ENCODE measurements at regions not wholly inside any gene's neighbourhood (a gene's known extent, or its start where the extent isn't known, plus 50 kb on each side); places are given as distances from the start of the nearest gene placed in this dataset.
"Not testable (repeated sequence)": the region's sequence is repeated elsewhere in the genome, so short reads cannot be mapped to it uniquely, and the experiment has no call there.

DNA sequence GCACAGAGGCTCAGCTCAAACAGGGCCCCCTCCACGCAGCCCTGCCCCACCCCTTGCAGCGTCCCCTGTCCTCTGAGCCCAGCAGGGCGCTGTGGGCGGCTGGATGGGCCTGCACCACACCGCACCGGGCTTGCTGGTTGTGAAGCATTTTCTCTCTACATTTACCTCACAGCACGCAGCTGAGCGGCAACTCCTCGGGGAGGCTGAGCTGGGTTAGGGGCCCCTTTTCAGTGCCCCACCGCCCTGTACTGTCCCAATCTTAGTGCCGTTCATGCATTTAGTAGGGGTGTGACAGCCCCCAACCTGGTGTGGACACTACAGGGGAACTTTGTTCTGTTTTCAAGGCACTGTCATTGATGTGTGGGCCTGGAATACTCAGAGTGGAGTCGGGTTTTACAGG lies 97.7 kb downstream of the TNFRSF13B start:
- not testable (repeated sequence) for H3K9me3 Mint-ChIP-seq; H3K27me3 Mint-ChIP-seq (ENCODE audit: low read depth)

DNA sequence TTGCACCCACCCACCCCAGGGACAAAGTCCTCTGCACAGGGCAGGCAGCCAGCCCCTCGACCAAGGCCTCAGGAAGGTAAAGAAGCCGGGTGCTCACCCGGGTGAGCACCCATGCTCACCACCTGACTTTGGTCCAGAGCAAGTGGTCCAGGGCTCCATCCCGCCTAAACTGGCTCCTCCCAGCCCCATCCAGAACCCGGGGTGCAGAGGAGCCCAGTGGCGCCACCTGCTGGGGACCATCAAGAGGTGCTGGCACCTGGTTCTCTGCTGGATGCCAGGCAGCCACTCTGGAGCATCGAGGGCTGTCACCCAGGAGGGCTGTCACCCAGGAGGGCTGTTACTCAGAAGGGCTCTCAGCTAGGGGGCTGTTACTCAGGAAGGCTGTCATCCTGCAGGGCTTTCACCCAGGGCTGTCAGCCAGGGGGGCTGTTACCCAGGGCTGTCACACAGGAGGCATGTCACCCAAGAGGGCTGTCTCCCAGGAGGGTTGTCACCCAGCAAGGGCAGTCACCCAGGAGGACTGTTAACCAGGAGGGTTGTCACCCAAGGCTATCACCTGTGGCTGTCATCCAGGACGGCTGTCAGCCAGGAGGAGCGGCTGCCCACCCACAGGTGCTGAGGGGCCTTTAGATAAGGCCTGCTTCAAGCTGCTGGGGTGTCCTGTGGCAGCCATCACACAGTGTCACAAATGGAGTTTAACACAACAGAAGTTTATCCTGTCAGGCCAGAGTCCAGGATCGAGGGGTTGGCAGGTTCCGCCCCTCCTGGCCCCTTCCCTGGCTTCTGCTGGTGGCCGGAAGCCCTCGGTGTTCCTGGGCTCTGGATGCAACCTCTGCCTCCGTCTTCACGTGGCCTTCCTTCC lies 98.5 kb downstream of the TNFRSF13B start:
- H3K36me3 Mint-ChIP-seq (ENCODE audit: insufficient read depth): no peaks in the 10 kb centered on the region
- DNase-seq: peak; percentile 12
- no peaks in the 10 kb centered on the region for H3K27me3 Mint-ChIP-seq (ENCODE audit: low read depth)

More for the DNA sequence above, 97.7 kb downstream of the TNFRSF13B start:
- not testable (repeated sequence) for DNase-seq; ATAC-seq; H3K4me3 Mint-ChIP-seq; H3K4me1 Mint-ChIP-seq (ENCODE audit: low read depth); H3K36me3 Mint-ChIP-seq (ENCODE audit: insufficient read depth)

DNA sequence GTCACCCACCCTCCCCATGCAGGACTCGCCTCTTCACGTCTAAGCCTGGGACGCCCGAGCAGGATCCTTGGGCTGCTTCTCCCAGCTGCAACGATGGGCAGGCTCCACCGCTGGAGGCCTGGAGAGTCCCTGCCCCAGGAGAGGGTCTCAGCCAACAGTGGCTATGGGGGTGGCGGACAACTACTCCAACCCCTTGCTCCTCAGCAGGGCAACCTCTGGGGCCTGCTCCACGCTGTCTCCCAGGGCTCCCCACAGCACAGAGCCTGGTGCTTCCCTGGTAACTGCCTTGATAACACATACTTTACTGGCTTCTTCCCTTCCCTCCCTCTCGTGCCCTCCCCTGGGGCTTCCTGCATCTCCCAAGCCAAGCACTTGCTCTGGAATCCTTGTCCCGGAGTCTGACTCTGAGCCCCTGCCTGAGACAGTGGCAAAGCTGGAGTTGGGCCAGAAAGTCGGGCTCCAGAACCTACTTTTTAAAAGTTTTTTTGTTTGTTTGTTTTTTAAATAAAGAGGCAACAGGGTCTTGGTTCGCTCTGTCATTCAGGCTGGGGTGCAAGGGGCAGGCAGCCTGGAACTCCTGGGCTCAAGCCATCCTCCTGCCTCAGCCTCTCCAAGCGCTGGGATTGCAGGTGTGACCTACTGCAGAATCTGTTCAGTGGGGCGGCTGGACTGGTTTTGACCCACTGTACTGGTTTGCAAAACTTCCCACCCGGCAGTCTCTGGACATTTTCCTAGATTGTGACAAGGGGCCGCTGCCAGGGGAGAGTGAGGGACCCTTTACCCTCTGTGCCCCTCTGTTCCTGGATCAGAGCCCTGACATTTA lies 99.4 kb downstream of the TNFRSF13B start:
- H3K4me1 Mint-ChIP-seq (ENCODE audit: low read depth): no peaks in the 10 kb centered on the region
- ATAC-seq (no peak), DNase-seq (no peak)
- no peaks in the 10 kb centered on the region for H3K27me3 Mint-ChIP-seq (ENCODE audit: low read depth)
- H3K9me3 Mint-ChIP-seq: peaks cover 5% of the 10 kb centered on the region
- H3K4me3 Mint-ChIP-seq: no peak overlapping the region
- H3K36me3 Mint-ChIP-seq (ENCODE audit: insufficient read depth): no peaks in the 10 kb centered on the region

More for the DNA sequence above, 98.5 kb downstream of the TNFRSF13B start:
- Mint-ChIP-seq H3K9me3 (peaks cover 5% of the 10 kb centered on the region), H3K4me3 (no peak overlapping the region), H3K4me1 (ENCODE audit: low read depth) (no peaks in the 10 kb centered on the region)
- ATAC-seq: peak; percentile 62

DNA sequence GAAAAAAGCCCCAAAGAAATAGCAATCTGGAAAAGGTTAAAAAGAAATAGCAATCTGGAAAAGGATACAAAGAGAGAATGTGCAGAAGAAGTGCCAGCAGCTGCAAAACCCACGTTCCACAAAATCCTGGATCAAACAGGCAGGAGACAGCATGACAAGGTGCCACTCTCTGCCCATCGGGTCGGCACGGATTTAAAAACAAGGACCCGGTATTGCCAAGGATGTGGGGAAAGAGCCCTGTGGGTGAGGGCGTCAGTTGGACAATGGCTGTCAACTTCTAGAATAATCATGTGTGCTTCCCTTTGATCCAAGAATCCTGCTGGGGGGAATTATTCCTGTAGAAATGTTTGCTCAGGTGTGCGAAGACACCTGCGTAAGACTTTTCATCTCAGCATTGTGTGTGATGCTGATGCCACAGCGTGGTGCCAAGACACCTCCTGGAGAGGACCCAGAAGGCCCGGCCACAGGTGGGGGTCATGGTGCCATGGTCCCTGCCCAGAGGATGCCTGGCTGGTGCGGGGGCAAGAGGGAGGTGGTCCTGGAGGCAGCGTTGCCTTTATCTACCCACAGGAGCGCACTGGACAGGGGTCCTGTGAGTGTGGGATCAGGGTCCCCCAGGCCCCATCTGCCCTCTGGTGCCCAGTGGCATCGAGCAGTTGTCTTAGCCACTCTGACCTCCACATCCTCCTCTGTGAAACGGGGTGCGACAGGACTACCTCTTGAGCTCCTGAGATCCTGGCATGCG lies 100.3 kb downstream of the TNFRSF13B start:
- not testable (repeated sequence) for DNase-seq; H3K4me3 Mint-ChIP-seq; H3K4me1 Mint-ChIP-seq (ENCODE audit: low read depth); H3K27me3 Mint-ChIP-seq (ENCODE audit: low read depth); ATAC-seq; H3K9me3 Mint-ChIP-seq; H3K36me3 Mint-ChIP-seq (ENCODE audit: insufficient read depth)

DNA sequence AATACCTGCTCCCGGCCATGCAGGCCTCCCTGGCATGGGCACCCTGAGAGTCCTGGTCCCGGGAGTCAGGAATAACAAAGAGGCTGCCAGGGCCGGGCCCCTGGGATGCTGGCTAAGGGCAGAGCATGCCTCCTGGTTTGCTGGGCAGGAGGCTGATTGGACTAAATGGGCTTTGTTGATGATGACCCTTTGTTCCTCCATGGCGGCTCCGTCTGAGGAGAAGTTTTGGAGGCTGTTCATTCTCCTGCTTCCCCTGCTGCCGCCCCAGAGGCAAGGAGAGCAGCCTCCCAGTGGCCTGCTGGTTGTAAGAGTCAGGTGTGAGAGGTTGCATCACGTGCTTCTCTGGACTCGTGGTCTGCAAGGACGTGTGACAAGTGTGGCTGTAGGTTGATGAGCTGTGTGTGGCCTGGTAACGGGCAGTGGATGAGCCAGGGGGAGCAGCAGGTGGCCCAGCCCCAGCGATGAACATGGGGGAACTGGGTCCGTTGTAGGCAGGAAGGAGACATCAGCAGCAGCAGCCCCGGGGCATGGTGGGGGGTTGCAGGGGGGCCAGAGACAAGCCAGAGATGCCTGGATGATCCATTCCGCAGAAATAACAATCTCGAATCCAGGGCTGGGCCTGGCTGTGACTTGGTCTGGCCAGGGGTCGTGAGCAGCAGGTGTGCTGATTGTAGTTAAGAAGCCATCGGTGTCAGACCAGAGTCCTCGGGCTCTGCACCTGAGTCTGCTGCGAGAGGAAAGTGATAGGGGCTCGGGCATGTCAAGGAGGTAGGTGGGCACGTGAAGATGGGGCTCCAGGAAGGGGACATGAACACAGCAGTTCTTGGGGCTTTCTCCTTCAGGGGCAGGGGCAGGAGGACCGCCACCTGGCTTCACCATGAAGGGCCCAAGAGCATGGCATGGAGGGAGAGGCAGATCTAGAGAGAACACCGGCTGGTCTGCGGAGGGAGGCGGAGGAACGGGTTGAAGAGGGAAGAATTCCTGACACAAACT lies 101.4 kb downstream of the TNFRSF13B start:
- Mint-ChIP-seq H3K36me3 (ENCODE audit: insufficient read depth) (no peaks in the 10 kb centered on the region), H3K4me1 (ENCODE audit: low read depth) (no peaks in the 10 kb centered on the region), H3K9me3 (no peaks in the 10 kb centered on the region), H3K27me3 (ENCODE audit: low read depth) (no peaks in the 10 kb centered on the region), H3K4me3 (no peak overlapping the region)
- ATAC-seq: no peak
- DNase-seq: no peak

DNA sequence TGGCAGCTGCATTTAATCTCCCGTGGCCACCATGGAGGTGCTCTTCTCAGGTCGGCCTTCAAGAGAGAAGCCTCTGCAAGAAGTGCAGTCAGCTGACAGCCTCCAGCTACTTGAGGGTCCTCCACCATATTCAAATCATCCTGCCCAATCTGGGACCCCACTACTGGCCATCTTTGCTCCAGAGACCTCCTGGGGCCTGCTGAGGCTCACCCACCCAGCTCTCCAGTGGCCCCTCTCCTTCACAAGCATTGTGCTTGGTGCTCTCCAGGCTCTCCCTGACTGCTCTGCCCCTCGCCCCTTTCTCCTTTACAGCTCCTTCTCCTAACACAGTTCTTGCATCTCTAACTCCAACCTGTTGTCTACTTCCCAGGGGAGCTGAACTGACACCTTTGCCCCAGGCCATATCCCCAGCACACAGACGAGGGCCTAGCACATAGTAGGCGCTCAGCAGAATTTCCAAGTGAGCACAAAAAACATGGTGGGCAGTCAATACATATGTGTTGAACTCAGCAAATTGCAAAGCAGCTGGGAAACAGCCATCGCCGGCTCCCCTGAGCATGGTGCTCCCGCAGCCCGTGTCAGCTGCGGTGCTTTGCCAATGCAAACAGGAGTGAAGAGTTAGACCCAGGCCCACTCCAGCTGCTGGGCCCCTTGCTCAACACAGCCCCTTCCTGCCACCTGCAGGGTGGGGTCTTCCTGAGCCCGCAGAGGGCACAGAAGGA lies 102.2 kb downstream of the TNFRSF13B start:
- not testable (repeated sequence) for H3K4me3 Mint-ChIP-seq; H3K4me1 Mint-ChIP-seq (ENCODE audit: low read depth); H3K9me3 Mint-ChIP-seq; H3K27me3 Mint-ChIP-seq (ENCODE audit: low read depth); H3K36me3 Mint-ChIP-seq (ENCODE audit: insufficient read depth); DNase-seq; ATAC-seq

DNA sequence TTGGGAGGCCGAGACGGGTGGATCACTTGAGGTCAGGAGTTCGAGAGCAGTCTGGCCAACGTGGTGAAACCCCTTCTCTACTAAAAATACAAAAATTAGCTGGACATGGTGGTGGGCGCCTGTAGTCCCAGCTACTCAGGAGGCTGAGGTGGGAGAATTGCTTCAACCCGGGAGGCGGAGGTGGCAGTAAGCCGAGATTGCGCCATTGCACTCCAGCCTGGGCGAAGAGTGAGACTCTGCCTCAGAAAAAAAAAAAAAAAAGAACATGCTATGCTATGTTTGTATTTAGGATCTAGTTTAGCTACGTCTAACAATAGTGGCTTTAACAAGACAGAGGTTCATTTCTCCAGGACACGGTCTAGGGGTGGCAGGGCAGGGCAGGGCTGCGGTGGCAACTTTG lies 103.3 kb downstream of the TNFRSF13B start:
- not testable (repeated sequence) for H3K4me1 Mint-ChIP-seq (ENCODE audit: low read depth); H3K27me3 Mint-ChIP-seq (ENCODE audit: low read depth); H3K4me3 Mint-ChIP-seq; ATAC-seq; H3K9me3 Mint-ChIP-seq; H3K36me3 Mint-ChIP-seq (ENCODE audit: insufficient read depth); DNase-seq

DNA sequence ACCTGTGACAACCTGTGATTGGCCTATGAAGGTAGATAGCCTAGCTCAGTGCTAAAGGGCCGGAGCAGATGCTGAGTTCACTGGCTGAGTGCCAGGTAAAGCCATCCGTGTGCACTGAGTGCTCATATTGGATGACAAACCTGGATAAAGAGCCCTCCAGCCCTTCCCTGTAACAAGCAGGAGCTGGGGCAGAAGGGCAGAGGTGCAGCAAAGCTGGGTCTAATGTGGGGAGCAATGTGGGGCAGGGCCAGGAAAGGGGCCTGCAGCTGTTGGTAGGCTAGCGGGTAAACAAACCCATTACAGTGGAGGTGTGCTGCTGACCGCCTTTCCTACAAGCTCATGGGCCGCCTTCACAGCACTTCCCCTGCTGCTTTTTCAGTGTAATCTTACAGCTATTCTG lies 104.4 kb downstream of the TNFRSF13B start:
- not testable (repeated sequence) for H3K4me3 Mint-ChIP-seq; H3K27me3 Mint-ChIP-seq (ENCODE audit: low read depth); DNase-seq; H3K36me3 Mint-ChIP-seq (ENCODE audit: insufficient read depth); ATAC-seq; H3K9me3 Mint-ChIP-seq; H3K4me1 Mint-ChIP-seq (ENCODE audit: low read depth)

DNA sequence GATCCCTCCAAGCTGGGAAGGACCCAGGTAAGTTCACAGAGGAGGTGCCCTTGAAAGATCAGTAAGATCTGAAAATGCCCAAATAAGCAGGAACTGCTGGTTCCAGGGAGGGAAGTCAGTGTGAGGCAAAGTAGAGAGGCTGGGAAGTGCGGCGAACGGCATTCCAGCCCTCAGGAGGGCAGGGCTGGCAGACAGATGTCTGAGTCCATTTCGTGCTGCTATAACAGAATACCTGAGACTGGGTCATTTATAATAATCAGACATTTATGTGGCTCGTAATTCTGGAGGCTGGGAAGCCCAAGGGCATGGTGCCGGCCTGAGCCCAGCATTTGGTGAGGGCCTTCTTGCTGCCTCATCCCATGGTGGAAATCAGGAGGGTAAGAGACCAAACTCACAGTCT lies 105.1 kb downstream of the TNFRSF13B start:
- not testable (repeated sequence) for H3K36me3 Mint-ChIP-seq (ENCODE audit: insufficient read depth); H3K4me3 Mint-ChIP-seq

DNA sequence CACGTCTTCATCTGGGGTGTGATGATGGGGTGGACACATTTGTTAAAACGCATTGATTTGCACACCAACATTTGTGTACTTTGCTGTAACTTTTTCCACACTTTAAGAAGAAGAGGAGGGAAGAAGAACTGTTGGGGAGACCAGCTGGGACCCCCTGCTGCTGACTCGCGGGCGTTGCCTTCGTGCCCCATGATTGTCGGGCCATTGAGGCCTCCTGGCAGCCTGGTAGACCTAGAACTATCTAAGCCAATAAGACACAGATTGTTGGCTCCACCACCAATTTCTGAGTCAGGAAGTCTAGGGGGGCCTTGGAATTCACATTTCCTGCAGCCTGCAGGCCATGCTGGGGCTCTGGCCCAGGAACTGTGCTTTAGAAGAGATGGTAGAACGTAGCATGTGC lies 105.5 kb downstream of the TNFRSF13B start:
- H3K27me3 Mint-ChIP-seq (ENCODE audit: low read depth): no peaks in the 10 kb centered on the region
- DNase-seq (no peak), ATAC-seq (no peak)
- no peaks in the 10 kb centered on the region for H3K4me1 Mint-ChIP-seq (ENCODE audit: low read depth)
- no peak overlapping the region for H3K4me3 Mint-ChIP-seq
- H3K36me3 Mint-ChIP-seq (ENCODE audit: insufficient read depth): no peaks in the 10 kb centered on the region
- no peaks in the 10 kb centered on the region for H3K9me3 Mint-ChIP-seq

More for the DNA sequence above, 105.1 kb downstream of the TNFRSF13B start:
- DNase-seq; H3K4me1 Mint-ChIP-seq (ENCODE audit: low read depth); H3K27me3 Mint-ChIP-seq (ENCODE audit: low read depth); ATAC-seq; H3K9me3 Mint-ChIP-seq: not testable (repeated sequence)

DNA sequence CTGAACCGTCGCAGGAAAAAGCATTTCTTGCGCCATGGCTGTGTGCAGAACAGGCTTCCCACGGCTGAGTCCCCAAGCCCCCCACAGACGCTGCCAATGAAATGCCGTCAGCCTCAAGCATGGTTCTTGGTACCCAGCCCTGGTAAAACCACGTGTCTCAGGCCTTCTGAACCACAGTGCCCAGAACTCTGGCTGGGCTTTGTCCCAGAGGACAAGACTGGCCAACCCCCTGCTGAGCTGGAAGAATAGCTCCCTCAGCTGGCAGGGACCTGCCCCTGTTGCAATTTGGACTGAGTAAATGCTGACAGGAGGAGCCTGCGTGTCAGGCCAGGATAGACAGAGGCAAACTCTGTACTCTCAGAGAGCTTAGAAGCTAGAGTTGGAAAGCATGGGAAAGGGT lies 106.2 kb downstream of the TNFRSF13B start:
- not testable (repeated sequence) for ATAC-seq; H3K4me3 Mint-ChIP-seq; H3K4me1 Mint-ChIP-seq (ENCODE audit: low read depth); H3K27me3 Mint-ChIP-seq (ENCODE audit: low read depth); H3K9me3 Mint-ChIP-seq; DNase-seq; H3K36me3 Mint-ChIP-seq (ENCODE audit: insufficient read depth)

DNA sequence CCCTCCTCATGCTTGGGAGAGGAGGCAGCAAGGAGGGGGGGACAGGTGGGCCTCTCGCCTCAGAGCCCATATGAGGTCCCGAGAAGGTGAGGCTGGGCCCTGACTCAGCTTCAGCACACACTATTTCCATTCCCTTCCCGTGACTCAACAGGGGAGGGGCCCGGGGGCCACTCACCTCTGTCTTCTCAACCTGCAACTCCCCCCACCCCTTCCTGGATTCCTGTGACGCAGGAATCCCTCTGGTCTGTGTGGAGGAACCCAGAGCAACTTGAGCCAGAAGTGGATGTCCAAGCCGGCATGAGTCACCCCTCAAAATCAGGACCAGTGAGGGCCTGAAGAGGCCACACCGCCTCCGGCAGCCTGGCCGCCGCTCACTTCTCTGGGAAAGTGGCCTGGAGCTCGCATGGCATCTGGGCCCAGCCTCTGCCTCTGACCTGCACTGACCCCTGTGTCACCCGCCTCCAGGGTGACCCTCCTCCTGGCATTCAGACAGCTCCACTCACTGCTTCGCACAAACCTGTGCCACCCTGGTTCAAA lies 106.8 kb downstream of the TNFRSF13B start:
- not testable (repeated sequence) for H3K9me3 Mint-ChIP-seq; H3K4me3 Mint-ChIP-seq; DNase-seq; H3K4me1 Mint-ChIP-seq (ENCODE audit: low read depth); H3K36me3 Mint-ChIP-seq (ENCODE audit: insufficient read depth); H3K27me3 Mint-ChIP-seq (ENCODE audit: low read depth)
- peak in 1 of 2 donors; percentile 48 for ATAC-seq
